Esophagus muscularis mucosa (tissue), 4 donors: ENCODE measurements at regions not wholly inside any gene's neighbourhood (a gene's known extent, or its start where the extent isn't known, plus 50 kb on each side); places are given as distances from the start of the nearest gene placed in this dataset.

Source experiments
- DNase-seq: peaks from one replicate; pipeline ENCODE4 v3.0.0-alpha.2; 2017; ENCODE audit errors: extremely low spot score
- H3K27ac ChIP-seq, 4 donors: fragments of 200-600 bp; sonication (generic); replicated peaks in 1 of 4; 1 replicate in 3 of 4; 2 replicates in 1 of 4; pipeline ENCODE4 v1.5.1; 2016 to 2019; ENCODE audit warnings: mild to moderate bottlenecking in 1 of 4
- H3K27me3 ChIP-seq, 4 donors: fragments of 200-600 bp; sonication (generic); one replicate each; pipeline versions ENCODE4 v1.5.1 to v1.6.0; 2016 to 2019
- H3K36me3 ChIP-seq, 4 donors: fragments of 200-600 bp; sonication (generic); one replicate each; pipeline ENCODE4 v1.5.1; 2016 to 2019
- H3K4me1 ChIP-seq, 4 donors: fragments of 200-600 bp; sonication (generic); one replicate each; pipeline ENCODE4 v1.5.1; 2016 to 2019
- H3K4me3 ChIP-seq, 4 donors: fragments of 200-600 bp; sonication (generic); 1 replicate in 2 of 4; 2 replicates in 2 of 4; pipeline ENCODE4 v1.5.1; 2016 to 2019; ENCODE audit warnings: mild to moderate bottlenecking in 4 of 4, moderate library complexity in 1 of 4
- H3K9me3 ChIP-seq, 4 donors: fragments of 200-600 bp; sonication (generic); 1 replicate in 3 of 4; 2 replicates in 1 of 4; pipeline ENCODE4 v1.5.1; 2016 to 2019
- EP300 ChIP-seq: sonication (generic); formaldehyde crosslinking; IDR thresholded peaks from one replicate; pipeline ENCODE4 v1.6.1; 2017; ENCODE audit warnings: antibody characterized with exemption
- POLR2A ChIP-seq: fragments of 450-650 bp; IDR thresholded peaks from one replicate; pipeline ENCODE4 v1.6.1; 2017; ENCODE audit warnings: antibody characterized with exemption, moderate library complexity, mild to moderate bottlenecking, low read depth
- POLR2AphosphoS5 ChIP-seq, 2 donors: sonication (generic); formaldehyde crosslinking; IDR thresholded peaks; one replicate each; pipeline ENCODE4 v1.6.1; 2017; ENCODE audit warnings: antibody characterized with exemption in 2 of 2
- WGBS: methylation state at CpG from one replicate; pipeline ENCODE4 v1.1.5; 2018; 5-methylcytosine and 5-hydroxymethylcytosine counted together
- intact Hi-C: fragments of 100-400 bp; cut with DNase I; formaldehyde crosslinking; loops from one replicate; pipeline ENCODE4 v1.15.1; 2023
- TF ChIP-seq, protein P1 (sequence below), 3 experiments: fragments of 200-600 bp in 2 of 3; fragments of 450-650 bp in 1 of 3; sonication (generic) in 2 of 3; IDR thresholded peaks; one replicate each; pipeline ENCODE4 v1.5.1; 2017 to 2019; ENCODE audit warnings: antibody characterized with exemption in 3 of 3, mild to moderate bottlenecking in 2 of 3, moderate library complexity in 1 of 3

DNA sequence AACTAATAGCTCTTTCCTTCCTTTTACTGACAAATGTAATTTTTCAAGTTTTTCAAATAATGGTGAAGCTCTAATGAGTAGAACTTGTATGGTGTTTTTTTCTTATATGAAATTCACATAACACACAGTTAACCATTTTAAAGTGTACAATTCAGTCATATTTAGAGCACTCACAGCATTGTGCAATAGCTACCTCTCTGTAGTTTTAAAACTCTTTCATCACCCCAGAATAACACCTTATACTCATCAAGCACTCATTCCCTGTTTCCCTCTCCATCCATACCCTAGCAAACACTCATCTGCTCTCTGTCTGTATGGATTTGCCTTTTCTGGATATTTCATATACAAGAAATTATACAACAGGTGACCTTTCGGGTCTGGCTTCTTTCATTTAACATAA lies 207.9 kb upstream of the SLC38A2 start:
- H3K27ac ChIP-seq: no peak overlapping the region
- H3K9me3 ChIP-seq: peaks cover 0 to 8% (median 2%) of the 10 kb centered on the region in 4 donors
- 90% methylated on average over 1 of the region's 1 CpG for WGBS
- no peak overlapping the region for H3K4me3 ChIP-seq
- H3K4me1 ChIP-seq: peaks cover 0 to 7% (median 0%) of the 10 kb centered on the region in 4 donors
- H3K27me3 ChIP-seq: no peaks in the 10 kb centered on the region
- intact Hi-C loops: no loop called here
- TF ChIP-seq, protein P1, sequence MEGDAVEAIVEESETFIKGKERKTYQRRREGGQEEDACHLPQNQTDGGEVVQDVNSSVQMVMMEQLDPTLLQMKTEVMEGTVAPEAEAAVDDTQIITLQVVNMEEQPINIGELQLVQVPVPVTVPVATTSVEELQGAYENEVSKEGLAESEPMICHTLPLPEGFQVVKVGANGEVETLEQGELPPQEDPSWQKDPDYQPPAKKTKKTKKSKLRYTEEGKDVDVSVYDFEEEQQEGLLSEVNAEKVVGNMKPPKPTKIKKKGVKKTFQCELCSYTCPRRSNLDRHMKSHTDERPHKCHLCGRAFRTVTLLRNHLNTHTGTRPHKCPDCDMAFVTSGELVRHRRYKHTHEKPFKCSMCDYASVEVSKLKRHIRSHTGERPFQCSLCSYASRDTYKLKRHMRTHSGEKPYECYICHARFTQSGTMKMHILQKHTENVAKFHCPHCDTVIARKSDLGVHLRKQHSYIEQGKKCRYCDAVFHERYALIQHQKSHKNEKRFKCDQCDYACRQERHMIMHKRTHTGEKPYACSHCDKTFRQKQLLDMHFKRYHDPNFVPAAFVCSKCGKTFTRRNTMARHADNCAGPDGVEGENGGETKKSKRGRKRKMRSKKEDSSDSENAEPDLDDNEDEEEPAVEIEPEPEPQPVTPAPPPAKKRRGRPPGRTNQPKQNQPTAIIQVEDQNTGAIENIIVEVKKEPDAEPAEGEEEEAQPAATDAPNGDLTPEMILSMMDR (IDR thresholded peaks at IDR 0.05): no peak
- TF ChIP-seq EP300: no peak
- H3K36me3 ChIP-seq: no peaks in the 10 kb centered on the region
- DNase-seq: no peak

DNA sequence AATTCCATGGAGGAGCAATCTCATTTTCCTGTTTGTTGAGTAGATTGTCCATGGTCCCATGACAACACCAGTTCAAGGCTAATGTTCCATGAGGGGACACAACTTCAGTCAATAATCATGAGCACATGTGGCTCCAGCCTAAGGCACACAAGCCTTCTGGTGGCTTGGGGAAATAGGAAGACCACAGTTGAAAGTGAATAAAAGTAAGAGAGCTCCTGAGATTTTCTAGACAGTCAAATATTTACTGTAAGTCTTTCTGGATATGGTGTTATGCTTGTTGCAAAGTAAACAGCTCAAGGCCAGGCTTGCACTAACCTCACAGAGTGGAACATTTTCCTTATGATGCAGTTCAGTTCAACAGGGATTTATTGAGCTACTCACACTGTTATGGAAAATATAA lies 206.9 kb upstream of the SLC38A2 start:
- intact Hi-C loops: no loop called here
- Histone ChIP-seq H3K36me3 (no peaks in the 10 kb centered on the region), H3K9me3 (peaks cover 0 to 6% (median 2%) of the 10 kb centered on the region in 4 donors), H3K27ac (no peak overlapping the region), H3K4me1 (peaks cover 0 to 8% (median 3%) of the 10 kb centered on the region in 4 donors), H3K4me3 (no peak overlapping the region), H3K27me3 (no peaks in the 10 kb centered on the region)
- DNase-seq: no peak
- no peak for TF ChIP-seq POLR2AphosphoS5 (IDR thresholded peaks at IDR 0.05)
- no peak for TF ChIP-seq EP300
- no peak for TF ChIP-seq POLR2A
- TF ChIP-seq, protein P1 (IDR thresholded peaks at IDR 0.05): no peak

DNA sequence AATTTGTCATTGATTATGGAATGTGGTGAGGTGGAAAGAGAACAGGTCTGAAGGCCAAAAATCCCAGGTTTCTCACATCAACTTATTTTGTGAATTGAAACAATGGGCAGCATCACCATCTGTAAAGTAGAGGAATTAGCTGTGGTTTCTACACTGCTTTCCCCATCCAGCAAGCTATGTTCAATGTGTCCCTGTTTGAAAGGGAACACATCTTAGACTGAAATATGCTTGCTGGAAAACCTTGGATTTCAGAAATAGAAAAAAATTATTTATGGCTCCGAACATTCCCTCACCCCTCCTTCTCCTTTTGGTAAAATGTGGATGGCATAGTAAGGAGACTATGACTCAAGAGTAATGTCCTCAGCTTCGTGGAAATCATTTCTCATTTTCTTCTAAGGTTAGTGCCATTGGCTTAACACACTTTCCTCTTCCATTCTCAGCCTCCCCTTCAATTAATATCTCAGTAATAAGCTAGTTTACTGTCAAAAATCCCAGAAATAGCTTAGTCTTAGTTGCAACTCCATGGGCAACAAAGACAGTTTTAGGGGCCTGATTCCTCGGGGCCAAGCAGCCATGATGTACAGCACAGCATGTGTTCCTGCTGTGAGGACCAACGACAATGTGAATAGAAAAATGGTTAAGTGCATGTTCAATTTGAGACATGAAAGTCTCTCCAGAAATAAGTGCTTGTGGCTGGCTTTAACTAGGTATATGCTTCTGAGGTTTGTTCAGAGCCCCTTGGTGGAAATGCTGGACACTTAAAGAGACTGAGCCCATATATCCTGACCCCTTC lies 205.8 kb upstream of the SLC38A2 start:
- Histone ChIP-seq H3K27me3 (no peaks in the 10 kb centered on the region), H3K4me1 (peaks cover 0 to 8% (median 3%) of the 10 kb centered on the region in 4 donors), H3K27ac (no peak overlapping the region), H3K9me3 (no peaks in the 10 kb centered on the region), H3K4me3 (no peak overlapping the region), H3K36me3 (no peaks in the 10 kb centered on the region)
- intact Hi-C loops: no loop called here
- WGBS: 76% methylated on average over 4 of the region's 4 CpGs
- DNase-seq: no peak
- TF ChIP-seq EP300 (no peak), POLR2A (no peak), POLR2AphosphoS5 (IDR thresholded peaks at IDR 0.05) (no peak)
- TF ChIP-seq, protein P1 (IDR thresholded peaks at IDR 0.05): no peak

DNA sequence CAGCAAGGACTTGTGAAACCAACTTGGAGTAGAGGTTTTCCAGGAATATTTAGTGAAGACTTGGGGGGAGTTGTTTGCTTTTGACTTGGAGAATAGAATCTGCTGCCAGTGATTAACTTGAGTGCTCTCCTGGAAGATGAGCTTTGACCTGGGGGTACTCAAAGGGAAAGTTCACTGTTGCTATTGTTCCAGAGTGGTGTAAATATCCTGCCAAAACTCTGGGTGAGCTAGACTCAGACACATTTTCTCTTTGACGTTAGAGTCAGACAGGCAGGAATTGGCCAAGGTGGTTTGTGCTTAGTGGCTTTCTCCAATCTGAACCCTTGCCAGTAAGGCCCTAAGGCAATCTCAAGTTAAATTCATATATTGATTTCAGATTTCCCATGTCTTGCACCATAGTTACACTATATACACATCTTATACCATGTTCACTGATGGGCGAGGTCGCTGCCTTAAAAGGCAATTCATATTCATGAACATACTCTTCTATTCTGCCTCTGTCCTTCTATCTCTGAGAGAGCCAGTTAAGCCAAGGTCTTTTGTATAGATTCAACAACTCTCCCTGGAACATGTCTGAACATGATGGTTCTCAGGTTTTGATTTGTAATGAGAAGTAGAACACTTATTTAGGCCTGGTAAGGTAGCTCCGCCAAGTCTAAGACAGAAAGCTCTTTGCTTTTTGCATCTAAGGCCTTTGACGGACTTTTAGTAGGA lies 204.6 kb upstream of the SLC38A2 start:
- H3K4me1 ChIP-seq: peaks cover 0 to 8% (median 3%) of the 10 kb centered on the region in 4 donors
- 82% methylated on average over 5 of the region's 5 CpGs for WGBS

More for the DNA sequence above, 204.6 kb upstream of the SLC38A2 start:
- no peaks in the 10 kb centered on the region for H3K9me3 ChIP-seq
- H3K27ac ChIP-seq: no peak overlapping the region
- no peak for DNase-seq
- no peaks in the 10 kb centered on the region for H3K36me3 ChIP-seq
- no peaks in the 10 kb centered on the region for H3K27me3 ChIP-seq
- H3K4me3 ChIP-seq: no peak overlapping the region
- intact Hi-C loops: no loop called here
- TF ChIP-seq POLR2A (no peak), POLR2AphosphoS5 (IDR thresholded peaks at IDR 0.05) (no peak), EP300 (no peak)
- TF ChIP-seq, protein P1 (IDR thresholded peaks at IDR 0.05): no peak
